Type B pancreatic cell (in vitro differentiated cells): ENCODE measurements at regions not wholly inside any gene's neighbourhood (a gene's known extent, or its start where the extent isn't known, plus 50 kb on each side); places are given as distances from the start of the nearest gene placed in this dataset.
A peak's percentile ranks its signal among the peaks of the same experiment; 100 is the strongest.

Experiments used
- DNase-seq: peaks from one replicate; pipeline ENCODE4 v3.0.0; 2021; ENCODE audit warnings: mixed read lengths; ENCODE audit not compliant: unreplicated experiment; ENCODE audit errors: extremely low spot score
- H3K27ac Mint-ChIP-seq: 2 replicates; pipeline ENCODE4 v1.8.0; 2021; ENCODE audit warnings: mild to moderate bottlenecking, mixed read lengths
- H3K27me3 Mint-ChIP-seq: 2 replicates; pipeline ENCODE4 v1.8.0; 2021; ENCODE audit warnings: mixed read lengths
- H3K36me3 Mint-ChIP-seq: 2 replicates; pipeline ENCODE4 v1.8.0; 2021; ENCODE audit warnings: mixed read lengths
- H3K4me1 Mint-ChIP-seq: one replicate; pipeline ENCODE4 v1.8.0; 2021; ENCODE audit warnings: mixed read lengths; ENCODE audit not compliant: unreplicated experiment
- H3K4me3 Mint-ChIP-seq: 2 replicates; pipeline ENCODE4 v1.8.0; 2021; ENCODE audit warnings: mild to moderate bottlenecking, mixed read lengths
- H3K9me3 Mint-ChIP-seq: 2 replicates; pipeline ENCODE4 v1.8.0; 2021; ENCODE audit warnings: mixed read lengths
- CTCF ChIP-seq: fragments of 200-600 bp; sonication (generic); conservative IDR thresholded peaks from 2 replicates; pipeline ENCODE4 v1.5.0; 2021; ENCODE audit warnings: antibody characterized with exemption, mild to moderate bottlenecking

GRCh38 chr18:55998071-55998522 lies 410.1 kb upstream of the TCF4 start:
- no peaks in the 10 kb centered on the region for H3K9me3 Mint-ChIP-seq
- H3K4me3 Mint-ChIP-seq: peak overlapping the region; percentile 42
- H3K27ac Mint-ChIP-seq: no peak overlapping the region
- no peaks in the 10 kb centered on the region for H3K36me3 Mint-ChIP-seq
- DNase-seq: no peak
- H3K4me1 Mint-ChIP-seq: peaks cover 30% of the 10 kb centered on the region
- no peak for TF ChIP-seq CTCF
- no peaks in the 10 kb centered on the region for H3K27me3 Mint-ChIP-seq

GRCh38 chr18:55997151-55997561 lies 409.2 kb upstream of the TCF4 start:
- Mint-ChIP-seq H3K36me3 (no peaks in the 10 kb centered on the region), H3K27me3 (no peaks in the 10 kb centered on the region), H3K4me1 (peaks cover 30% of the 10 kb centered on the region), H3K27ac (no peak overlapping the region), H3K4me3 (no peak overlapping the region), H3K9me3 (no peaks in the 10 kb centered on the region)
- no peak for TF ChIP-seq CTCF
- DNase-seq: no peak

- Mint-ChIP-seq H3K4me3 (no peak overlapping the region), H3K4me1 (peaks cover 30% of the 10 kb centered on the region), H3K27me3 (no peaks in the 10 kb centered on the region), H3K36me3 (no peaks in the 10 kb centered on the region), H3K9me3 (no peaks in the 10 kb centered on the region), H3K27ac (no peak overlapping the region)
- no peak for DNase-seq
- no peak for TF ChIP-seq CTCF
Observed at GRCh38 chr18:55996717-55997116, 408.7 kb upstream of the TCF4 start.

- Mint-ChIP-seq H3K4me3 (no peak overlapping the region), H3K27ac (no peak overlapping the region), H3K9me3 (no peaks in the 10 kb centered on the region), H3K27me3 (no peaks in the 10 kb centered on the region), H3K4me1 (no peaks in the 10 kb centered on the region), H3K36me3 (no peaks in the 10 kb centered on the region)
- DNase-seq: no peak
- no peak for TF ChIP-seq CTCF
Observed at GRCh38 chr18:55990186-55990585, 402.2 kb upstream of the TCF4 start.

GRCh38 chr18:55988537-55988936 lies 400.5 kb upstream of the TCF4 start:
- no peaks in the 10 kb centered on the region for H3K4me1 Mint-ChIP-seq
- no peak for DNase-seq
- no peak overlapping the region for H3K27ac Mint-ChIP-seq
- H3K36me3 Mint-ChIP-seq: no peaks in the 10 kb centered on the region
- TF ChIP-seq CTCF: no peak
- no peaks in the 10 kb centered on the region for H3K9me3 Mint-ChIP-seq
- H3K27me3 Mint-ChIP-seq: no peaks in the 10 kb centered on the region
- no peak overlapping the region for H3K4me3 Mint-ChIP-seq

- Mint-ChIP-seq H3K4me1 (peaks cover 4% of the 10 kb centered on the region), H3K36me3 (no peaks in the 10 kb centered on the region), H3K27ac (no peak overlapping the region), H3K9me3 (no peaks in the 10 kb centered on the region), H3K4me3 (no peak overlapping the region), H3K27me3 (no peaks in the 10 kb centered on the region)
- no peak for TF ChIP-seq CTCF
- DNase-seq: no peak
Observed at GRCh38 chr18:55983433-55983832, 395.4 kb upstream of the TCF4 start.
